Mucosa of descending colon (tissue), 3 donors: ENCODE measurements at regions not wholly inside any gene's neighbourhood (a gene's known extent, or its start where the extent isn't known, plus 50 kb on each side); places are given as distances from the start of the nearest gene placed in this dataset.

ENCODE experiments used
- ATAC-seq: fragments of 200-7000 bp; cut with Tn5 transposase; one replicate; pipeline ENCODE4 v1.9.1; 2020; ENCODE audit warnings: mild to moderate bottlenecking, moderate library complexity
- DNase-seq, 3 donors: peaks; one replicate each; pipeline ENCODE4 v3.0.0-alpha.2; 2020
- H3K36me3 ChIP-seq: fragments of 200-600 bp; one replicate; pipeline ENCODE4 v1.8.0; 2021; ENCODE audit warnings: low read depth, mild to moderate bottlenecking
- H3K4me1 ChIP-seq: fragments of 200-600 bp; one replicate; pipeline ENCODE4 v1.8.0; 2021; ENCODE audit warnings: low read depth, mild to moderate bottlenecking
- H3K4me3 ChIP-seq: fragments of 200-600 bp; one replicate; pipeline ENCODE4 v1.8.0; 2021; ENCODE audit warnings: mild to moderate bottlenecking
- H3K9me3 ChIP-seq: fragments of 200-600 bp; one replicate; pipeline ENCODE4 v1.8.0; 2021; ENCODE audit warnings: mild to moderate bottlenecking
- intact Hi-C, 2 donors: fragments of 100-400 bp; cut with DNase I in 1 of 2; cut with micrococcal nuclease in 1 of 2; formaldehyde crosslinking; loops; one replicate each; pipeline versions ENCODE4 v1.11.0 to v1.11.1; 2022; cut with DNase I, micrococcal nuclease
- TF ChIP-seq, protein P1 (sequence below): fragments of 200-600 bp; IDR thresholded peaks from one replicate; pipeline ENCODE4 v1.8.0; 2022; ENCODE audit warnings: antibody characterized with exemption, mild to moderate bottlenecking
- donor health status: DM: no; HTN: no; CAD: no; lungs with moderate emphysema.
- donor health status: DM: no; HTN: no; CAD: no.
- donor health status: DM: no; HTN: yes; CAD: no.

GRCh38 chr10:88122576-88122975, 259.2 kb downstream of the PTEN start:
- ATAC-seq (no peak), DNase-seq (no peak)
- intact Hi-C loops: no loop called here
- Histone ChIP-seq H3K36me3 (no peaks in the 10 kb centered on the region), H3K4me3 (no peak overlapping the region), H3K4me1 (no peaks in the 10 kb centered on the region), H3K9me3 (no peaks in the 10 kb centered on the region)
- TF ChIP-seq, protein P1, sequence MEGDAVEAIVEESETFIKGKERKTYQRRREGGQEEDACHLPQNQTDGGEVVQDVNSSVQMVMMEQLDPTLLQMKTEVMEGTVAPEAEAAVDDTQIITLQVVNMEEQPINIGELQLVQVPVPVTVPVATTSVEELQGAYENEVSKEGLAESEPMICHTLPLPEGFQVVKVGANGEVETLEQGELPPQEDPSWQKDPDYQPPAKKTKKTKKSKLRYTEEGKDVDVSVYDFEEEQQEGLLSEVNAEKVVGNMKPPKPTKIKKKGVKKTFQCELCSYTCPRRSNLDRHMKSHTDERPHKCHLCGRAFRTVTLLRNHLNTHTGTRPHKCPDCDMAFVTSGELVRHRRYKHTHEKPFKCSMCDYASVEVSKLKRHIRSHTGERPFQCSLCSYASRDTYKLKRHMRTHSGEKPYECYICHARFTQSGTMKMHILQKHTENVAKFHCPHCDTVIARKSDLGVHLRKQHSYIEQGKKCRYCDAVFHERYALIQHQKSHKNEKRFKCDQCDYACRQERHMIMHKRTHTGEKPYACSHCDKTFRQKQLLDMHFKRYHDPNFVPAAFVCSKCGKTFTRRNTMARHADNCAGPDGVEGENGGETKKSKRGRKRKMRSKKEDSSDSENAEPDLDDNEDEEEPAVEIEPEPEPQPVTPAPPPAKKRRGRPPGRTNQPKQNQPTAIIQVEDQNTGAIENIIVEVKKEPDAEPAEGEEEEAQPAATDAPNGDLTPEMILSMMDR: no peak

DNA sequence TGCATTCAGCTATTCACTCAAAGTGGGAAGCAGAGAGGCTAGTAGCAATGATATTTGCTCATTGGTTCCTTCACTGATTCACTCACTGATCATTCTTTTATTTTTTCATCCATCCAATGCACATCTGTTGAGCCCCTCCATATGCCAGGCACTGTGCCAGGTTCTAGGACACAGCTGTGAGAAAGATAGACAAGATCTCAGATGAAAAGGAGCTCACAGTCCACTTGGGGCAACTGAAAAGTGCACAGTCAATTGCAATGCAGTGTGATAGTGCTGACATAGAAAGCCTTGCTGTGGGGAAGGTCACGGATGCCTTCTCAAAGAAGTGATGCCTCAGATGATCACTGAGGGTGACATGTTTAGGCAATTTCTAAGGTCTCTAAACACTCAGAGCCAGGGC, 262.3 kb downstream of the PTEN start:
- Histone ChIP-seq H3K4me3 (no peak overlapping the region), H3K9me3 (no peaks in the 10 kb centered on the region), H3K36me3 (no peaks in the 10 kb centered on the region), H3K4me1 (no peaks in the 10 kb centered on the region)
- intact Hi-C loops: no loop called here
- ATAC-seq (no peak), DNase-seq (no peak)
- TF ChIP-seq, protein P1: no peak

GRCh38 chr10:88126699-88127098, 263.3 kb downstream of the PTEN start:
- TF ChIP-seq, protein P1: no peak
- ATAC-seq (no peak), DNase-seq (no peak)
- Histone ChIP-seq H3K4me1 (no peaks in the 10 kb centered on the region), H3K9me3 (no peaks in the 10 kb centered on the region), H3K36me3 (no peaks in the 10 kb centered on the region), H3K4me3 (no peak overlapping the region)
- intact Hi-C loops: no loop called here

GRCh38 chr10:88127269-88127668, 263.8 kb downstream of the PTEN start:
- TF ChIP-seq, protein P1: no peak
- DNase-seq (no peak), ATAC-seq (no peak)
- no peaks in the 10 kb centered on the region for H3K36me3 ChIP-seq
- H3K9me3 ChIP-seq: no peaks in the 10 kb centered on the region
- H3K4me3 ChIP-seq: no peak overlapping the region
- no peaks in the 10 kb centered on the region for H3K4me1 ChIP-seq
- intact Hi-C loops: no loop called here

GRCh38 chr10:88127766-88128165, 264.3 kb downstream of the PTEN start:
- TF ChIP-seq, protein P1: no peak
- intact Hi-C loops: no loop called here
- no peak for ATAC-seq

DNA sequence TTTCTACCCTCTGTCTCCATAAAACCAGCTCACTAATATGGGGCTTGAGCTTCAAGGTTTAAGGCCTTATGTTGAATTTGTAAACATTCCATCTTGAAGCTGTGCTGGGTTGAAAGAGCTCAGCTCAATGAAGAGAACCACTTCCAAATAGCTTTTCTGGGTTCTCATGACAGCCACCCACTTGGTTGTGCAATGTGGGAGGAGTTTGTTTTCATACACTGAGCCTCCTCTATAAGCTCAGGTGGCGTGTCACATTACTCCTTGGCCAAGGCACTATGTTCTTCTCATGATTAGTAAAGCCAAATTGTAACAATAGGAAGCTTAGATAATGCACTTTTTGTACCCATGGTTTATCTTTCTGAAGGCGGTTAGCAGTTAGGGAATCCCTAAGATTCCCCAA, 265.6 kb downstream of the PTEN start:
- TF ChIP-seq, protein P1: no peak
- H3K4me3 ChIP-seq: no peak overlapping the region
- no peaks in the 10 kb centered on the region for H3K9me3 ChIP-seq
- no peaks in the 10 kb centered on the region for H3K36me3 ChIP-seq
- intact Hi-C loops: no loop called here
- no peak for DNase-seq
- ATAC-seq: no peak
- no peaks in the 10 kb centered on the region for H3K4me1 ChIP-seq

More at GRCh38 chr10:88127766-88128165, 264.3 kb downstream of the PTEN start:
- no peak for DNase-seq
- H3K36me3 ChIP-seq: no peaks in the 10 kb centered on the region
- H3K4me1 ChIP-seq: no peaks in the 10 kb centered on the region
- H3K4me3 ChIP-seq: no peak overlapping the region
- no peaks in the 10 kb centered on the region for H3K9me3 ChIP-seq
